Hematopoietic multipotent progenitor cell (in vitro differentiated cells): ENCODE measurements at regions not wholly inside any gene's neighbourhood (a gene's known extent, or its start where the extent isn't known, plus 50 kb on each side); places are given as distances from the start of the nearest gene placed in this dataset.
A peak's percentile ranks its signal among the peaks of the same experiment; 100 is the strongest.
"Not testable (repeated sequence)": the region's sequence is repeated elsewhere in the genome, so short reads cannot be mapped to it uniquely, and the experiment has no call there.

Experiments
- DNase-seq, 3 donors: peaks; one replicate each; pipeline ENCODE4 v3.0.0-alpha.2; 2011 to 2015; ENCODE audit warnings: low read depth in 2 of 3, low spot score in 2 of 3

DNA sequence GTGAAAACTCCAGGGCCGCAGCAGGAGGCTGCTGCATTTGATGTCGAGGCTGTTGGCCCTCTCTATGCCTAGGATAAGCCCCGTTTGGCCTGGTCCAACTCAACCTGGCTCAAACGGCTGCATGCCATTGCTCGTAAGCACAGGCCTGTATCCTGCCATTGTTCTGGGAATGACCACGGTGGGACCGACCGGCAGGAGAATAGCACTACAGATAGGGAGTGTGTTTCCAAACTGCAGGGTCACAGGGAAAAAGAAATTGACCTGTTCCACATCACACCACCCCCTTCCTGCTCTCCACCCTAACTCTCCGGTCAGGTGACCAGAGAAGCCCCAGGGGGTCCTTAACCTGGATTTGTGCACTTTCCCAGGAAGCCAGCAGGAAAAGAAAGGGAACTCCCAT, 278.7 kb upstream of the KLF4 start:
- no peak for DNase-seq

DNA sequence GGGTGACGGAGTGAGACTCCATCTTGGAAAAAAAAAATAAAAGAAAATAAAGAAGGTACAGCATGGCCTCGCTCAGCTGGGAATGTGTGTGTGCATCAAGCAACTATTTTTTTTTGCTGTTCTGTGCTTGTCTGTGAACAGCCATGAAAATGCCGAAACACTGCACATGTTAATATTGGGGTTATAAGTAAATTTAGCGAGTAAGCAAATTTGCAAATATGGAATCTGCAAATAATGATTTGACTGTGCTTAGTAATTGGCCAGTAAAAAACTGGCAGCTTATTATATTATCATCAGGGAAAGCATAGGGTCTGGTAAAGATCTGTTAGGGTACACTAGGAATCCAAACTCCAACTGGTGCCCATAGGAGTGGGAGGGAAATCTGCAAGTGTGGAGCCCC, 278.1 kb upstream of the KLF4 start:
- DNase-seq: no peak

DNA sequence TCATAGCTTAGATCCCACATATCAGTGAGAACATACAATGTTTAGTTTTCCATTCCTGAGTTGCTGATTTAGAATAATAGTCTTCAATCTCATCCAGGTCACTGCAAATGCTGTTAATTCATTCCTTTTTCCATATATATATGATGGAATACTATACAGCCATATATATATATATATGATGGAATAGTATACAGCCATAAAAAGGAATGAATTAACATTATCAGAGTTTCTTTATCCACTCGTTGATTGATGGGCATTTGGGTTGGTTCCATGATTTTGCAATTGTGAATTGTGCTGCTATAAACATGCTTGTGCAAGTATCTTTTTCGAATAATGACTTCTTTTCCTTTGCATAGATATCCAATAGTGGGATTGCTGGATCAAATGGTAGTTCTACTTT, 273.9 kb upstream of the KLF4 start:
- not testable (repeated sequence) for DNase-seq

DNA sequence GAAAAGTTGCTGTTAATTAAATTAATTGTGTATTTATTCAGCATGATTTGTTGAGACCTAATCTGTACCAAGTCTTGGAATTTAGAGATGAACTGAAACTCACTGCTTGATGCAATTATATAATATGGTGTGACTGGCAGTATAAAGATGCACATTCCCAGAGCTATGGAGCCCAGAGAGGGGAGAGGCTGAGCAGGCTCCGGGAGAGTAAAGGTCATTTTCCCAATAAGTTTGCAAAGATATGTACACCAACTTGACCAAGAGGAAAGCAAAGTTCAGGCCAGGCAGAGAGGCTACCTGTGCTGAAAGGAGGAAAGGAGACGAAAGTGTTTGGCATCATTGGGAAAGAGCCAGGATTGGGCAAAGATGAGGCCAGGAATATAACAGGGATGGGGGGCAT, 271.7 kb upstream of the KLF4 start:
- no peak for DNase-seq

DNA sequence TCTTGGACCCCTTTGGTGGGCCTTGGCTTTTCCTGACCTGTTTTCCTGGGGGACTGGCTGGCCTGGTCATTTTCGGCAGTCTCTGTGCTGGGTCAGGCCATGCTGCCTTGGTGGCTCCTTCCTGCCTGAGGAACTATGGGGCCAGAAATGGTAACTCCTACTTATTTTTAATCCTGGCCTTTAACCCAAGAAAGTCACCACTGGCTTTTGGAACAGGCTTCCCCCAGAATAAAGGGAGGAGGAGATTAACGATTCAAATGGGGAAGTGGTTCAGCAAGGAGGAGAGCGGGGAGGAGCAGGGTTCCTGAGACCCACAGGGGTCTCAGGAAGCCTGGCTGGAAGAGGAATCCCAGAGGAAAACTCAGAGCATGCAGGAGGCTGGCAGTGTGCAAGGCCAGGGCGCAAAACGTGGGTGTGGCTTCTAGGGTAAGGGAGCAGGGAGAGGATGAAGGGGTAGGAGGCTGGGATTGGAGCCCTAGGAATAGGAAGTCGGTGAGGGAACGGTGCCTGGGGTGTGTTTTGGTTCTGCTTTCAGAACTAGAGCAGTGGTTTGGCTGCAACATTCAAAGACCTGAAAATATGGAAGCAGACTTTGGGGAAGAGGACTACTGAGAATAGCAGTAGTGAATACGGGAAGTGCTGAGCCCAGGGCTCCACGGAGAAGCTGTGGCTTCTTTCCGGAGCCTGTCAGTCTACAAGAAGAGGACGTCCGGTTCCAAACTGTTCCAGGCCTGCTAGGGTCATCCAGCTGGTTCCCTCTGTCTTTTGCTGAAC, 271.1 kb upstream of the KLF4 start:
- DNase-seq: peak in 2 of 3 donors; percentile 22 to 66

DNA sequence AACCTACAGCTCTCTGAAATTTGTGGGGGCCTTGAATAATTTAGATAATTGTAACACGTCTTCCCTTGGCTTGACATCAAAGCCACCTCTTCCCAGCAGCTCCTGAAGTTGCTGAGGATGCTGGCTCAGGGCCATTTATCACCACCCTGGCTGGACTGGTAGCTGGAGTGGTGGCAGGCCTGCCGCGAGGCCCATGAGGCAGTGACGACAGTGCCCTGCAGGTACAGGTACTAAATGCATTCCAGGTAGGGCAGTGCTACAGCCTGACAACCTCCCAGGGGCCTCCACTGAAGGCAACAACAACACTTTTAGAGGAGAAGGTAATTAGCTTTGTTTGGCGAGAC, 270.2 kb upstream of the KLF4 start:
- no peak for DNase-seq

DNA sequence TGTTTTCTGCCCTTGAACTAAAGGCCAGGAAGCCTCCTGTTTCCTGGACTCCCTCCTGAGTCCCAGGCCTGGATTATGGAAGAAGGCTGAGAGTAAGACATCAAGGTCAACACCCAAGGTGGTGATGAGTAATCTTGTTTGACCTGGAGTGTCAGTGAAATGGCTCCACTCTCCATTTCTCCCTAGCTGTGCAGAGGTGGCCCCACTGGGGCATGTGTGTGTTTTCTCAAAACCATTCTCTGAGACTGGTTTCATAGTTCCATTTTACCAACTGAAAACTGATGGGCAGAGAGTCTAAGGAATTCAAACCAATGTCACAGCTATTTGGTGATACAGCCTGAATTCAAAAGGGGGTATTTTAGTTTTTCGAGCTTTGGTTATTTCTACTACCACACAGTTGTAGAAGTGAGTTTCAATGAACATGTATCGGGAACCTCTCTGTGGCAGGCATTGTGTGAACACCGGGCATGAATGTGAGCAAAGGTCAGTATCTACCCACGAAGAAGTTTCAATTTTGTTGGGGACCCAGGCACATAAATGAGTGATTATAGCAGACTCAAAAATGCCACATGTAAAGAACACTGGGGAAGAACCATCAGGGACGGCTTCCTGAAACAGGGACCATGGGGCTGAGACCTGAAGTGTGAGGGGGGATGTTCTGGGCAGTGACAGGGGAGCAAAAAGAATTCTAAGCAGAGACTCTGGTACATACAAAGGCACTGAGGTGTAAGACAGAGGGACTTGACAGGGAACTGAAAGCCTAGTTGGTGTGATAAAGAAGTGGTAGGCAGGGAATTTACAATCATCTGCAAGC, 269.6 kb upstream of the KLF4 start:
- DNase-seq: no peak

DNA sequence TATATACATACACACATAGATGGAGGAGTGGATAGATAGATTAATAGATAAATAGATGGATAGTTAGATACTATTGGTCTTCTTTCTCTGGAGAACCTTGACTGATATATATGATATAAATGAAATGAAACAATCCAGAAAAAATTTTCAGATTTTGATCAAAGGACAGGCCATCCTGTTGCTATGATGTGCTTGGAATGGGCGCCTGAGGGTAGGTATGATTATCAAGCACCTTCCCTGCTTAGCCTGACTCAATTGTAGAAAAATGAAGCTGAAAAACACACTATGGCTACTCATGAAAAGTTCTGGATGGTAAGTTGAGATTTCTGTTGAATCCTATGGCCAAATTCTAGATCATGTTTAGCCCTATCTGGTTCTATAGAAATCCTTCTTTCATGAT, 266.5 kb upstream of the KLF4 start:
- no peak for DNase-seq

DNA sequence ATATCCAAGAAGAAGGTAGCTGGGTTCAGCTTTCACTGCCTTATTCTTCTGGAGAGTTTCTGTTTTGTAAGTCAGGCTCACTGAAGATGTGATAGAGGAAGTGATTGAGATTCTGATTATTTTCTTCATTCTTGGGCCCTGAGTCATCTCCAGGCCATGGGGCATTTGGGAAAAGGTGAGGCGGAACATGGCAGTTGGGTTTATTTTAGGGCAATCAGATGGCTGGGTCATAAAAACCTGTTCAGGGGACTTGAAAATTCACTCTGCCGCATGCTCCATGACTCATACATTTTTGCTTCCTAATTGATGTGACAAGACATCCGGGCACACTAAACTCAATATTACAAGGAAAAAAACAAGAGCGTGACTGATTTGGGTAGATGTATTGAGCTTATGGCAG, 265.7 kb upstream of the KLF4 start:
- peak in 2 of 3 donors; percentile 66 to 67 for DNase-seq

DNA sequence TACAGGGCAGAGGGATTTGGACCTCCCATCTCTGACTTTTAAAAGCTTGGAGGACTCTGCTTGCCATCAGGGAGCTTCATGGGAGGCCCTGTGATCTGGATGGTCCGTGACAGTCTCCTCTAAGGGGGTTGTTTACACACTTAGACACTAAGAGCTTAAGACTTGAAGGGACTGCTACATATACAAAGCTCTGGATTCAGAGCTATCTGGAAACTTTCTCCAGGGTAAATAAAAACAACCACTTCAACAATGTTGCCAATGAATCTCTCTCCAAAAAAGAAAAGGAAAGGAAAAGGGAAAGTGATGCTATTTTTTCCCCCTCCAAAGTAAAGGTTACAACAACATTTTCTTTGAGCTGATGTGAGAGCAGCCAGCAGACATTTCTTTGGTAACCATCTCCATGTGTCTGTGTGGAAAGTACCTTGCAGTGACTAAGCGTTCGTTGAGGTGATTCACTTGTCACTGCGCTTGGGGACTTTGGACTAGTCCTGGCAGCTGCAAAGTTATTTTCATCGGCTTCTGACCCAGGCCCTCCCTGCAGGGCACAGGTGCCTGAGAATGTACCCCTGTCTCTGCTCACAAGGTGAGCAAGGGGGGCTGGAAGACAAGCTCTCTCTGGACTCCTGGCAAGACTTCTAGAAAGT, 262.1 kb upstream of the KLF4 start:
- peak in 2 of 3 donors; percentile 29 to 35 for DNase-seq

DNA sequence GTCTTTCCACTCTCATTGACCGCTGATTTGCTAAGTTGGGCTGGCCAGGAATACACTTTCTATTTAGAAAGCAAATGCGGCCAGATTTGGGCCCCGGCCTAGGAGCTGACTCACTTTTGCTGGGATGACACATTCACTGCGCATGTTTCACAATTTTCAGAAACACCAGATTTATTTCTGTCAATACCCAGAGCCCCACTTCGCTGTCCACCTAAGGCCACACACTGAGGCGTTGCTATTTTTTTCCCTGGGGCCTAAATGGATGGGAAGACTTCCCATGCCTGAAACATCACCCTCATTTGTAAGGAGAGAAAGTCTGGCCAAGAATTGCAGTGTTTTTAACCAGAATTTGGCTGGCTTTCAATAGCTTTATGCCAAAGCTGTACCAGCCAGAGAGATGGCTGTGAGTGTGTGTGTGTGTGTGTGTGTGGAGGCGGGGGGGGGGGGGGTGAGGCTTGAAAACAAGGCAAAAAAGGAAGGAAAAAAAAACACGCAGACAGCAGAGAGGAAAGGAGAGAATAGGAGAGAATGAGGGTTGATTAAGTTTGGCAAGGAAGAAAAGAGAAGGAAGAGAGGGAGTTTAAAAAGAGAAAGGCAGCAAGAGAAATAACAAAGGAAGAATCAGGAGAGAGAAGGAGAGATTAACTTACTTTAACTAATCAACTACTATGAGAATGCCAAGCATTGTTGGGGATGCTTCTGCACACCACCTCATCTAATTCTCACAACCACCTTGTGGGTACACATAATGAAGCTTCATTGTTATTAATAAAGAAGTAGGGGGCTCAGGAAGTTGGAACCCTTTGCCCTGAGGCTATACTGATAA, 261.4 kb upstream of the KLF4 start:
- no peak for DNase-seq

DNA sequence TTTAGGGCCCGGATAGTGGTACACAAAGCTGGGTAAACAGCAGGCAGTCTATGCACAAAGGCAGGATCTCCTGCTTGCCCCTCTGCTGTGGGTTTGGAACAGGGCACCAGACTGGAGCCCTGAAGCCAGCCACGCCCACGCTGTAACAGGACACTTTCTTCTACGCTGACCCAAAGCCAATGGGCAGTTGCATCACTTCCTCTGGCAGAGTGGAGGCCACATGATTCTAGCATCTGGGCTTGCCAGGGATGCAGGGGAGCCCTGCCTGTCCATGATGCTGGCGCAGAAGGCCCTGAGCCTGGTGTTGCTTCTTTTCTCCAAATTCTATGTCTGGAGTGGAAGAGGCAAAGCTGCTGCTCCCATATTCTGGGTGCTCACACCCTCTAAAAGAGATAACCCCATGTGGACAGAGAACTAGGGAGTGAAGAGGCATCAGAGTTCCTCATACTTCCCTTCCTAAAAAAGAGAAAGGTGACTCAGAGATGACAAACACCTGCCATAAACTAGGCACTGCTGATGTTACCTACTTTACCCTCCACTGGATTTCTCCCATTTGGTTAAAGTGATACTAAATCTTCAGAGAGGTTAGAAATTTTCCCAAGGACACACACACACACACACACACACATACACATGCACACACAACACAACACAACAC, 260.3 kb upstream of the KLF4 start:
- DNase-seq: no peak

DNA sequence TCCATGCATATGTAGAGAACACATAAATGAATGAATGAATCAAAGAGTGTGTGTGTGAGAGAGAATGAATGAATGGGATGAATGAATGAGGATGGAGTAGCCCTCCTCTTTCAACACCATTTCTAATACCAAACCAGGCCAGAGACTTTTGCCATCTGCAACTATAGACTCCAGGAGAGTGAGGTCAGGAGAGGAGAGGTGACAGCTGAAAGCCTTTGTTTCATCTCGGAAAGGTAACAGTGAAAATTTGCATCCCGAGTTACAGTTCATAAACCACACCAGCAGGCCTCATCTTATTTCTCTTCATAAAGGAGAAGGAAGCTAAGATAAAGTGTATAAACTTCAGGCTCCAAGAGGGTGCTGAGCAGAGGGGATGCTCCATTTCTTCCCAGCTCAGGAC, 255.3 kb upstream of the KLF4 start:
- no peak for DNase-seq

DNA sequence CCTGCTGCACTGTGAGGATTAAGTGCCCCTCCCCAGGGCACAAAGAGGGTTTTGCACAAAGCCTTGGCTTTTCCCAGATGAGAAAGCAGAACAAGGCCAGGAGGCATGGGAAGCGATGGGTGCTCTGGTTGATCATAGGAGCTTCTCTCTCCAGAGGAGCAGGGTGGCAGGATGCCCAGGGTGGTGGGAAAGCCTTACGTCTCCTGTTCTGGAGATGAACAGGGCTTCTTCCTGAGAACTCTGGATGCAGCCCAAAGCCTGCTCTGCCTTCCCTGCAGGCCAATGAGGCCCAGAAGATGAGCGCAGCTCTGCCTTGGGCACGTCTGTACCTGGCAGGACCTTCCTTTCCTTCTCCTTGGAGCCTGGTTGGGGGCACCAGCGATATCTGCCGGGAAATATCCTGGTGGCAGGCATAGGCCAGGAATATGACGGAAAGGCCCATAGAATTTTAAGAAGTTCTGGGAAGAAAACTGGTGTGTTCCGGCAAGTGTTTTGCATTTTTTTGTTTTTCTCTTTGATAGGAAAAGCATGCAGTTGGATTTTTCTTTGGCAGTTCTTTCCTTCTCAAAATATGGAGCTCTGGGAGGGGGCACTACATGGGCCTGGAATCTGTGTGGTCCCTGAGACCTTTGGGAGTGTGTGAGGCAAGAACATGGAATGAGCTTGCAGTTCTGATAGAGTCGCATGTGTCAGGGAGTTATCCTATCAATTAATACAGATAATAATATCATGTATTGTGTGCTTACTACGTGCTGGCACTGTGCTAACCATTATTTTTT, 253.2 kb upstream of the KLF4 start:
- no peak for DNase-seq

DNA sequence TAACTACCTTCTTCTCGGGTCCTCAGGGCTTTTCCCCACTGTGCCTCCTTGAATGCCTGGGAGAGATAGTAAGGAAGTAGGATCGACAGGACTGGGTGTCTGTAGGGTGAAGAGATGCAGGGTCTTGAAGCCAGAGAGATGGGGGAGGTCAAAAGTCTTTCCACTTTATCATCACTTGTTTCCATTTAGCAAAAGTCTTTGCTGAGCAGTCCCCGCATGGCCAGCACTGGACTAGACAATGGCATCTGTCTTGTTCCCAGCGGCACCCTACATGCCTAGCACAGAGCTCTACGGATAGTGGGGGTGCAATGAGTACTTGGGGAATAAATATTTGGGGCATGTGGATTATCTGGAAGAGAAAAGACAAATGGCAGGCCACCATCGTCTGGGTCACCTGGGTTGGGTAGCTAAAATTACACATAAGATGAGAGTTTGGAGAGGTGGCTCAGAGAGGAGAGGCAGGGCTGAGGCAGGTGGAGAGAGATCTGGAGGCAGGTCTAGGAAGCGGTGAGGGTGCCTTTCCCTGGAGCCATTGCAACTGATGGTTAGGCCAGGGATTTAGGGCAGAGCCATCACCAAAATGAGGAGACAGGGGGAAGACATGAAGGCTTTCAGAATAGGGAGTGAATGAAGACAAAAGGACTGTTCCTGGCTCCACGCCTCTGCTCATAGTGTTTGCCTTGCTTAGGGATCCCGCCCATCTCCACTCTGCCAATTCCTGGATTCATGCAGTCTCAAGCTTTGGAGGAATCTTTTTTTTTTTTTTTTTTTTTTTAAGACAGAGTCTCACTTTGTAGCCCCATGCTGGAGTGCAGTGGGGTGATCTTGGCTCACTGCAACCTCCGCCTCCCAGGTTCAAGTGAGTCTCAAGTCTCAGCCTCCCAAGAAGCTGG, 250.8 kb upstream of the KLF4 start:
- DNase-seq: no peak

DNA sequence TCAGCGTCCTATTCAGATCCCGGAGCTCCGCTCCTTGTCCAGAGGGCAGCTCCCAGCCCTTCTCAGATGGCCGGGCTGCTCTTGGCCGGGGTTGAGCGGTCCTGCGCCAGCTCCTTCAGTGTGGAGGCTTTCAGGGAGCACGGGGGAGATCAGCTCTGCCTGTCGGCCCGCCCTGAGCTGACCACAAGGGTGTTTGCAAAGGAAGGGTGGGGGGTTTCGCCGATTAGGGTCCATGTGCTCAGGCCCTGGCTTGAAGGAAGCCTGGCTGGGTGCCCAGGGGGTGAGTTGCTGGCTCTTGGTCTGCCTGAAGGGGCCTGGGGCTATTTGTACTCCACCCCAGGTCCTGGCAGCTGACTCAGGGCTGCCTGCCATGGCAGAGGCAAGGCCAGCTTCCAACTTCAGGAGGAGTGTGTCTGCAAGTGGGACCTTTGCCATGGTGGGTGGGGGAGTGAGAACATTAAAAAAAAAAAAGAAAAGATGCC, 250.1 kb upstream of the KLF4 start:
- no peak for DNase-seq

DNA sequence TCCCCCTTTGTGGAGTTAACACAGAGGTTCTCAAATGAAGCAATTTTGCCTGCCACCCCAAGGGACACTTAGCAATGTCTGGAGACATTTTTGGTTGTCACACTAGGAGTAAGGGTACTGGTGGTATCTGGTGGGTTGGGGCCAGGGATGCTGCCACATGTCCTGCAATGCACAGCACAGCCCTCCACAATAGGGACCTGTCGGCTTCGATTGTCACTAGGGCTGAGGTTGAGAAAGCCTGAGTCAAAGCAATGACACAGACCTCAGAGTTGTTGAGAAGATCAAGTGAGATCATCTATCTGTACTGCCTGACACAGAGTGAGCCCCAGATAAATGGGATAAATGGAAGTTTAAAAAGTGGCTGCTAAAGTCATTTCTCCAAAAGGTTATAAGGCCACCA, 249.2 kb upstream of the KLF4 start:
- no peak for DNase-seq

DNA sequence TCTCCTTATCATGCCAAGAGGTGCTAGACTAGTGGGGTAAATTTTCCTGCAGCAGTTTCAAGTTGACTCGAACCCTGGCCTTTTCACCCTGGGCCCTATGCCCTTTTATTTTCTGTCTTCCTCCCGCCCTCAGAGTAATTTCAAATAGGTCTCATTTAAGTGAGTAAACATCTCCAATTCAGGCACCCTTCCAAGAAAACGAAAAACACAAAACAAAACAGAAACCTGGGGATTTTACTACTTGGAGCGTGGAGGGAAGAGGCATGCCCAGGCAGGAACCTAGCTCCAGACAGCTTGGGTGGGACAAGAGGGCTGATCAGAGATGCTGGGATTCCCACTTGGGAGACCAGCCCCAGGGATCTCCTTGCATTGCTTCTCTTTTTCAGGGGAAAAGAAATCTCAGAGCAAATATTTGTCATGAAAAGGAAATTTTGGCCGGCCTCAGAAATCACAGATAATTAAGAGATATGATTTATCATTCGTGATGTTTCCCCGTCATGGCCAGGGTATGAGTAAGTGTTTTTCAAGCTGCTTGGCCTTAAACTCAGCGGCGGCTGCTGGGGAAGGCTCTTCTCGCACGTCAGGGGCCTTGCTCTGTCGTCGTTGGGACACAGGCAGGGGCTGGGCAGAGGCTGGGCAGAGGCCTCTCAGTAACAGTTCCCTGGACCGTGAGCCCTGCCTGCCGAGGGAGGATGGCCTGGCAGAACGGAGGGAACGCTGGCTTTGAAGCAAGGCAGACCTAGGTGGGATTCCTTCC, 248.6 kb upstream of the KLF4 start:
- DNase-seq: no peak
